ENCODE measurements at regions not wholly inside any gene's neighbourhood (a gene's known extent, or its start where the extent isn't known, plus 50 kb on each side); places are given as distances from the start of the nearest gene placed in this dataset.

- no peak for TF ChIP-seq ZNF274 (IDR thresholded peaks at IDR 0.05; ENCODE audit: low read depth, low read length)
- TF ChIP-seq YY1 (IDR thresholded peaks at IDR 0.05; ENCODE audit: insufficient read depth, insufficient read length) = no peak
- TF ChIP-seq SUZ12 (IDR thresholded peaks at IDR 0.05; ENCODE audit: extremely low read depth, insufficient read depth, insufficient read length) = no peak
These were observed 83.4 kb downstream of the EBLN2 start for GRCh38 chr3:73144828-73145227.
